Esophagus (tissue), 2 donors: ENCODE measurements at regions not wholly inside any gene's neighbourhood (a gene's known extent, or its start where the extent isn't known, plus 50 kb on each side); places are given as distances from the start of the nearest gene placed in this dataset.

Source experiments
- H3K27ac ChIP-seq, 2 donors: one replicate each; pipeline ENCODE4 v1.5.1; 2013; ENCODE audit warnings: low read depth in 2 of 2, mild to moderate bottlenecking in 2 of 2, inconsistent platforms in 1 of 2, low read length in 1 of 2, moderate library complexity in 1 of 2
- H3K27me3 ChIP-seq, 2 donors: one replicate each; pipeline ENCODE4 v1.6.1; 2013; ENCODE audit warnings: low read length in 2 of 2, control low read depth in 1 of 2, mild to moderate bottlenecking in 1 of 2; ENCODE audit not compliant: insufficient read depth in 2 of 2, control insufficient read depth in 1 of 2
- H3K36me3 ChIP-seq, 2 donors: one replicate each; pipeline ENCODE4 v1.6.1; 2013; ENCODE audit warnings: low read length in 1 of 2; ENCODE audit not compliant: control insufficient read depth in 2 of 2, insufficient read depth in 2 of 2
- H3K4me1 ChIP-seq, 2 donors: one replicate each; pipeline ENCODE4 v1.6.1; 2013; ENCODE audit warnings: low read length in 1 of 2; ENCODE audit not compliant: control insufficient read depth in 2 of 2, insufficient read depth in 2 of 2
- H3K4me3 ChIP-seq, 2 donors: one replicate each; pipeline ENCODE4 v1.5.1; 2013; ENCODE audit warnings: low read length in 2 of 2, mild to moderate bottlenecking in 2 of 2, low read depth in 1 of 2, moderate library complexity in 1 of 2
- H3K9me3 ChIP-seq, 2 donors: one replicate each; pipeline ENCODE4 v1.6.1; 2013; ENCODE audit warnings: mild to moderate bottlenecking in 2 of 2, low read depth in 1 of 2, low read length in 1 of 2, moderate library complexity in 1 of 2; ENCODE audit not compliant: control insufficient read depth in 2 of 2, insufficient read depth in 1 of 2
- whole genome bisulfite sequencing, 2 donors: extraction: QIAGEN DNeasy Blood & Tissue Kit; methylation state at CpG; one replicate each; pipeline ENCODE4 v1.1.7; 2013; 5-methylcytosine and 5-hydroxymethylcytosine counted together
- donor health status: healthy with polysubstance abuse.
- donor health status: Bipolar disorder and iron deficiency.

GRCh38 chr20:39784693-39785092, 822.5 kb downstream of the DHX35 start:
- H3K4me1 ChIP-seq: no peaks in the 10 kb centered on the region
- no peaks in the 10 kb centered on the region for H3K36me3 ChIP-seq
- H3K27ac ChIP-seq: no peak overlapping the region
- no peaks in the 10 kb centered on the region for H3K27me3 ChIP-seq
- peaks cover 0 to 2% of the 10 kb centered on the region in 2 donors for H3K9me3 ChIP-seq
- 64 to 83% methylated on average over 1 of the region's 1 CpG for whole genome bisulfite sequencing, 2 donors
- H3K4me3 ChIP-seq: no peak overlapping the region

DNA sequence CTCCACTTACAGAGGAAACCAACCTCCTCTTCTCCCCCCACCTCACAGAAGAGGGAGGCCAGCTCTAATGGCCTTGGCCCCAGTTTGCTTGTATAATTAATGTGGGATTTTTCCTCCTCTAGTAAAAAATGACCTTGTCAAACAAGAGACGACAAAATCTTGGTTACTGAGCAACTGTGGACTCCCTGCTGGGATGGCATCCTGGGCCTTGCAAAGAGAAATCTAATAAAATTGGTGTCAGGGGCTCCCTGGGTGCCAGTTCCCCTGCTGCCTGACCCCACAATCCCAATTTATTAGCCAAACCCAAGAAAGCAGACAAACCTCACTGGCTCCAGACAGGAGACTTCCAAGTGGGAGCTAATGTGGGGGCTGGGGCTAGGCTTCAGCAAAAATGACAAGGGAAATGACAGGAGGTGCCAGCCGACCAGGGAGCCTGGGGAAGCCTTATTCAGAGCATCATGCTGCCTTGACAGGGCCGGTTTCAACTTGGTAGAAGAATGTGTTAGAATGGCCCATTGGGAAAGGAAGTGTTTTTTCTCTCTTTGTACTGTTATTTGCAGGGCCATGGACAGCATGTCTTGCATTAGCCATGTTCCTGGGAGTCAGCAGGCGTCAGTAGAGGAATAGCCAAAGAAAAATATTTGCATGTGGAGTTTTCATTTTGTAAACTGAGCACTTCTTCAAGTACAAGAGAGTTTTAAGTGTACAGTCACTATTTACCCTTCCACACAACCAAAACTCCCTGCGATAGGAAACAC, 816.9 kb downstream of the DHX35 start:
- H3K4me1 ChIP-seq: peaks cover 0 to 4% of the 10 kb centered on the region in 2 donors
- no peak overlapping the region for H3K4me3 ChIP-seq
- 53 to 60% methylated on average over 5 of the region's 5 CpGs for WGBS, 2 donors
- no peaks in the 10 kb centered on the region for H3K36me3 ChIP-seq
- no peaks in the 10 kb centered on the region for H3K27me3 ChIP-seq
- H3K27ac ChIP-seq: no peak overlapping the region
- no peaks in the 10 kb centered on the region for H3K9me3 ChIP-seq

GRCh38 chr20:39778431-39778830, 816.3 kb downstream of the DHX35 start:
- WGBS, 2 donors: 77 to 91% methylated on average over 2 of the region's 2 CpGs
- no peaks in the 10 kb centered on the region for H3K27me3 ChIP-seq
- no peak overlapping the region for H3K27ac ChIP-seq
- peaks cover 0 to 4% of the 10 kb centered on the region in 2 donors for H3K4me1 ChIP-seq
- no peaks in the 10 kb centered on the region for H3K9me3 ChIP-seq
- H3K36me3 ChIP-seq: no peaks in the 10 kb centered on the region
- H3K4me3 ChIP-seq: no peak overlapping the region

- no peak overlapping the region for H3K27ac ChIP-seq
- H3K36me3 ChIP-seq: no peaks in the 10 kb centered on the region
- no peaks in the 10 kb centered on the region for H3K9me3 ChIP-seq
- no peaks in the 10 kb centered on the region for H3K27me3 ChIP-seq
- H3K4me3 ChIP-seq: no peak overlapping the region
- peaks cover 0 to 5% of the 10 kb centered on the region in 2 donors for H3K4me1 ChIP-seq
Observed at GRCh38 chr20:39777610-39778009, 815.5 kb downstream of the DHX35 start.

- Histone ChIP-seq H3K27ac (no peak overlapping the region), H3K9me3 (no peaks in the 10 kb centered on the region), H3K27me3 (no peaks in the 10 kb centered on the region), H3K4me3 (no peak overlapping the region), H3K4me1 (peaks cover 0 to 5% of the 10 kb centered on the region in 2 donors), H3K36me3 (no peaks in the 10 kb centered on the region)
- 12 to 18% methylated on average over 3 of the region's 3 CpGs for WGBS, 2 donors
Observed at GRCh38 chr20:39775110-39775509, 813.0 kb downstream of the DHX35 start.

GRCh38 chr20:39773380-39774000, 811.3 kb downstream of the DHX35 start:
- Histone ChIP-seq H3K9me3 (no peaks in the 10 kb centered on the region), H3K4me1 (peaks cover 0 to 5% of the 10 kb centered on the region in 2 donors), H3K4me3 (no peak overlapping the region), H3K36me3 (no peaks in the 10 kb centered on the region), H3K27ac (no peak overlapping the region), H3K27me3 (no peaks in the 10 kb centered on the region)
- WGBS, 2 donors: 77 to 86% methylated on average over 5 of the region's 5 CpGs

- Histone ChIP-seq H3K36me3 (no peaks in the 10 kb centered on the region), H3K27me3 (no peaks in the 10 kb centered on the region), H3K27ac (no peak overlapping the region), H3K4me1 (no peaks in the 10 kb centered on the region), H3K9me3 (no peaks in the 10 kb centered on the region), H3K4me3 (no peak overlapping the region)
- WGBS, 2 donors: 70 to 76% methylated on average over 1 of the region's 1 CpG
Observed at GRCh38 chr20:39767352-39767751, 805.2 kb downstream of the DHX35 start.

DNA sequence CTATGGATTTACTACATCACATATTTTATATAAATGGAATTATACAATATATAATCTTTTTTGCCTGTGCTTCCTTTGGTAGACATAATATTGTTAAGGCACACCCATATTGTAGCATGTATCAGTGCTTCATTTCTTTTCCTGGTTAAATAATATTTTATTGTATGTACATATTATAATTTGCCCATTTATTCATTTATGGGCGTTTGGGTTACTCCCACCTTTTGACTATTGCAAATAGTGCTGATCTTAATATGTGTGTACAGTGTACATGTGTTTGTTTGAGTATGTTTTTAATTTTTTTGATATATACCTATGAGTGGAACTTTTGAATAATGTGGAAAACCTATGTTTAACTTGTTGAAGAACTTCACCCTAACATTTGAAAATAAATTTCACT, 804.2 kb downstream of the DHX35 start:
- Histone ChIP-seq H3K9me3 (no peaks in the 10 kb centered on the region), H3K4me3 (no peak overlapping the region), H3K4me1 (no peaks in the 10 kb centered on the region), H3K36me3 (no peaks in the 10 kb centered on the region), H3K27me3 (no peaks in the 10 kb centered on the region), H3K27ac (no peak overlapping the region)
- 51 to 52% methylated on average over 1 of the region's 1 CpG for WGBS, 2 donors

DNA sequence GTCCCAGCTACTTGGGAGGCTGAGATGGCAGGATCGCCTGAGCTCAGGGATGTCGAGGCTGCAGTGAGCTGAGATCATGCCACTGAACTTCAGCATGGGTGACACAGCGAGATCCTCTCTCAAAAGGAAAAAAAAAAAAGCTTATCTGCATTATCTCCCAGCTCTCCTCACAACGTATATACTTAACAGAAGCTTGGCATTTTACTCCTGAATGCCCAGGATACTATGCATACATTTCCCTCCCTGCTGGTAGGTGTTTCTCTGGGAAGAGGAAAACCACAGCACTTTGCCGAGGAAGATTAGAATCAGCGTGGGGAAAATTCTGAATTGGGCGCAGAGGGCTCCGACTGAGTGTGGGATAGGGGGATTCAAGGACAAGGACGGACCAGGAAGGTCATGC, 800.6 kb downstream of the DHX35 start:
- H3K4me1 ChIP-seq: no peaks in the 10 kb centered on the region
- H3K27ac ChIP-seq: no peak overlapping the region
- no peak overlapping the region for H3K4me3 ChIP-seq
- no peaks in the 10 kb centered on the region for H3K9me3 ChIP-seq
- 77 to 85% methylated on average over 9 of the region's 9 CpGs for WGBS, 2 donors
- no peaks in the 10 kb centered on the region for H3K36me3 ChIP-seq
- H3K27me3 ChIP-seq: no peaks in the 10 kb centered on the region

- no peaks in the 10 kb centered on the region for H3K9me3 ChIP-seq
- WGBS, 2 donors: 60 to 68% methylated on average over 4 of the region's 4 CpGs
- no peaks in the 10 kb centered on the region for H3K36me3 ChIP-seq
- no peaks in the 10 kb centered on the region for H3K4me1 ChIP-seq
- H3K27me3 ChIP-seq: no peaks in the 10 kb centered on the region
- no peak overlapping the region for H3K27ac ChIP-seq
- no peak overlapping the region for H3K4me3 ChIP-seq
Observed at GRCh38 chr20:39758876-39759275, 796.7 kb downstream of the DHX35 start.
